ENCODE measurements at regions not wholly inside any gene's neighbourhood (a gene's known extent, or its start where the extent isn't known, plus 50 kb on each side); places are given as distances from the start of the nearest gene placed in this dataset.

DNA sequence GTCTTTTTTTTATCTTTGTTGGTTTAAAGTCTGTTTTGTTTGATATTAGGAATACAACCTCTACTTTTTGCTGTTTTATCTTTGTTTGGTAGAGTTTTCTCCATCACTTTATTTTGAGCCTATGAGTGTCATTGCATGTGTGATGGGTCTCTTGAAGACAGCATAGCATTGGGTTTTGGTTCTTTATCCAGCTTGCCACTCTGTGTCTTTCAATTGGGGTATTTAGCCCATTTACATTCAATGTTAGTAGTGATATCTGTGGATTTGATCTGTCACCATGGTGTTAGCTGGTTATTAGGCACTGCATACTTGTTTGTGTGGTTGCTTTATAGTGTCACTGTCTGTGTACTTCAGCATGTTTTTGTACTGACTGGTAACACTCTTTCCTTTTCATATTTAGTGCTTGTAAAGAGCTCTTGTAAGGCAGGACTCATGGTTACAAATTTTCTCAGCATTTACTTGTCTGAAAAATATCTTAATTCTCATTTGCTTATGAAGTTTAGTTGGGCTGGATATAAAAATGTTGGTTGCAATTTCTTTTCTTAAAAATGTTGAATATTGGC is 845.5 kb downstream of the TLE4 start:
- TF ChIP-seq, protein P1, sequence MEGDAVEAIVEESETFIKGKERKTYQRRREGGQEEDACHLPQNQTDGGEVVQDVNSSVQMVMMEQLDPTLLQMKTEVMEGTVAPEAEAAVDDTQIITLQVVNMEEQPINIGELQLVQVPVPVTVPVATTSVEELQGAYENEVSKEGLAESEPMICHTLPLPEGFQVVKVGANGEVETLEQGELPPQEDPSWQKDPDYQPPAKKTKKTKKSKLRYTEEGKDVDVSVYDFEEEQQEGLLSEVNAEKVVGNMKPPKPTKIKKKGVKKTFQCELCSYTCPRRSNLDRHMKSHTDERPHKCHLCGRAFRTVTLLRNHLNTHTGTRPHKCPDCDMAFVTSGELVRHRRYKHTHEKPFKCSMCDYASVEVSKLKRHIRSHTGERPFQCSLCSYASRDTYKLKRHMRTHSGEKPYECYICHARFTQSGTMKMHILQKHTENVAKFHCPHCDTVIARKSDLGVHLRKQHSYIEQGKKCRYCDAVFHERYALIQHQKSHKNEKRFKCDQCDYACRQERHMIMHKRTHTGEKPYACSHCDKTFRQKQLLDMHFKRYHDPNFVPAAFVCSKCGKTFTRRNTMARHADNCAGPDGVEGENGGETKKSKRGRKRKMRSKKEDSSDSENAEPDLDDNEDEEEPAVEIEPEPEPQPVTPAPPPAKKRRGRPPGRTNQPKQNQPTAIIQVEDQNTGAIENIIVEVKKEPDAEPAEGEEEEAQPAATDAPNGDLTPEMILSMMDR (IDR thresholded peaks at IDR 0.05; ENCODE audit: low read length) = no peak
- no peak for TF ChIP-seq EZH2 (optimal IDR thresholded peaks at IDR 0.05; ENCODE audit: low read depth, low read length)
- no peak for TF ChIP-seq EZH2phosphoT487 (IDR thresholded peaks at IDR 0.05; ENCODE audit: low read length)
